ENCODE measurements at regions not wholly inside any gene's neighbourhood (a gene's known extent, or its start where the extent isn't known, plus 50 kb on each side); places are given as distances from the start of the nearest gene placed in this dataset.

- DNase-seq (no peak), ATAC-seq (no peak)
- no peaks in the 10 kb centered on the region for H3K9me3 ChIP-seq
- no peak for TF ChIP-seq POLR2A (IDR thresholded peaks at IDR 0.05)
- TF ChIP-seq CTCF (IDR thresholded peaks at IDR 0.05) = no peak
- no peak overlapping the region for H3K27ac ChIP-seq
- H3K4me3 ChIP-seq = no peak overlapping the region
- WGBS (ENCODE audit: insufficient coverage, low coverage, low lambda C conversion rate, missing lambda C conversion rate) = 58% methylated on average over 2 of the region's 4 CpGs
- H3K4me1 ChIP-seq = no peaks in the 10 kb centered on the region
- H3K27me3 ChIP-seq = no peaks in the 10 kb centered on the region
- no peaks in the 10 kb centered on the region for H3K36me3 ChIP-seq
- intact Hi-C loops (cut with DNase I) = no loop called here
Observed at GRCh38 chr1:59089922-59090457, 206.9 kb upstream of the FGGY start.

- no peak for ATAC-seq
- Histone ChIP-seq H3K36me3 (no peaks in the 10 kb centered on the region), H3K9me3 (no peaks in the 10 kb centered on the region), H3K4me3 (no peak overlapping the region), H3K27ac (no peak overlapping the region), H3K4me1 (no peaks in the 10 kb centered on the region), H3K27me3 (no peaks in the 10 kb centered on the region)
- TF ChIP-seq CTCF (IDR thresholded peaks at IDR 0.05) (no peak), POLR2A (IDR thresholded peaks at IDR 0.05) (no peak)
- intact Hi-C loops (cut with DNase I) = no loop called here
- DNase-seq = no peak
- whole genome bisulfite sequencing (ENCODE audit: insufficient coverage, low coverage, low lambda C conversion rate, missing lambda C conversion rate) = 88% methylated on average over 3 of the region's 3 CpGs
Observed at GRCh38 chr1:59092126-59092525, 204.8 kb upstream of the FGGY start.

- DNase-seq = no peak
- intact Hi-C loops (cut with DNase I) = no loop called here
- WGBS (ENCODE audit: insufficient coverage, low coverage, low lambda C conversion rate, missing lambda C conversion rate) = 63% methylated on average over 4 of the region's 4 CpGs
- H3K4me3 ChIP-seq = no peak overlapping the region
- no peaks in the 10 kb centered on the region for H3K4me1 ChIP-seq
- no peaks in the 10 kb centered on the region for H3K9me3 ChIP-seq
- H3K27ac ChIP-seq = no peak overlapping the region
- no peaks in the 10 kb centered on the region for H3K27me3 ChIP-seq
- ATAC-seq = no peak
- no peaks in the 10 kb centered on the region for H3K36me3 ChIP-seq
- no peak for TF ChIP-seq POLR2A (IDR thresholded peaks at IDR 0.05)
- no peak for TF ChIP-seq CTCF (IDR thresholded peaks at IDR 0.05)
Observed at GRCh38 chr1:59094001-59094400, 202.9 kb upstream of the FGGY start.

GRCh38 chr1:59096501-59096900 lies 200.4 kb upstream of the FGGY start:
- Histone ChIP-seq H3K36me3 (no peaks in the 10 kb centered on the region), H3K4me3 (no peak overlapping the region), H3K9me3 (no peaks in the 10 kb centered on the region), H3K27ac (no peak overlapping the region), H3K4me1 (no peaks in the 10 kb centered on the region), H3K27me3 (no peaks in the 10 kb centered on the region)
- no peak for TF ChIP-seq POLR2A (IDR thresholded peaks at IDR 0.05)
- TF ChIP-seq CTCF (IDR thresholded peaks at IDR 0.05) = no peak
- ATAC-seq = peak in 1 of 4 donors; percentile 16
- WGBS (ENCODE audit: insufficient coverage, low coverage, low lambda C conversion rate, missing lambda C conversion rate) = 60% methylated on average over 7 of the region's 8 CpGs
- DNase-seq = no peak
- intact Hi-C loops (cut with DNase I) = no loop called here

GRCh38 chr1:59098655-59099054 lies 198.2 kb upstream of the FGGY start:
- Histone ChIP-seq H3K27ac (no peak overlapping the region), H3K36me3 (no peaks in the 10 kb centered on the region), H3K4me1 (no peaks in the 10 kb centered on the region), H3K9me3 (no peaks in the 10 kb centered on the region), H3K27me3 (no peaks in the 10 kb centered on the region), H3K4me3 (no peak overlapping the region)
- DNase-seq (no peak), ATAC-seq (no peak)
- intact Hi-C loops (cut with DNase I) = no loop called here
- TF ChIP-seq CTCF (IDR thresholded peaks at IDR 0.05) = no peak
- TF ChIP-seq POLR2A (IDR thresholded peaks at IDR 0.05) = no peak
- 80% methylated on average over 2 of the region's 2 CpGs for WGBS (ENCODE audit: insufficient coverage, low coverage, low lambda C conversion rate, missing lambda C conversion rate)
